GM12874 (cell line): ENCODE measurements at regions not wholly inside any gene's neighbourhood (a gene's known extent, or its start where the extent isn't known, plus 50 kb on each side); places are given as distances from the start of the nearest gene placed in this dataset.

Source experiments
- CTCF ChIP-seq: IDR thresholded peaks from 2 replicates; pipeline ENCODE4 v1.5.1; 2011; ENCODE audit warnings: low read depth, mild to moderate bottlenecking, control low read depth, low read length, moderate library complexity; ENCODE audit not compliant: insufficient read depth

DNA sequence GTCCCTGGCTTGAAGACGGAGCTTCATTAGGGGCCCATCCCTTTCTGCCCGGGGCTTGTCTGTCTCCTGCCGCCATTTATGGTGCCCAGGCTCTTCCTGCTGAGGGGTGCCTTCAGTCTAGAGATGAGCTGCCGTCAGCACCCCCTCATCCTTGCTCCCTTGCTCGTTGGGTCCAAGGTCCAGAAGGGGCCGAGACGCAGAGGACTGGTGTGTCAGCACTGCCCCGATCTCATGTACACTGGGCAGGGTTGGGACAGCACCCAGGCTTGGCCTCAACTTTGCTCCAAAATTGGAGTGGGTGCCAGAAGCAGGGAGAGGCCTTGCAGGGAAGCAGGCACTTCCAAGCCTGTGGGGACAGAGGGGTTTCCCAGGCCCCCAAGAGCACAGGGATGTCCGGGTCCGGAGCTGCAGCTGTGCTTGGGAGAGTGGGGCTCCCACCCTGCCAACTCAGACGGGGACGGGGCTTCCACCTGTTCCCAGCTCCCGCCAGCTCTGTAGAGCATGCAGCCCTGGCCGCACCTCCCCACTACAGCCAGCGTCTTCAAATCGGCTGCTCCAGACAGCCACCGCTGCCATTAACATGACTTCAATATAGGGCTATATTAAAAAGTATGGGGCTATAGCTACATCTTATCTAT is 488.8 kb downstream of the TENT5A start:
- no peak for TF ChIP-seq CTCF

DNA sequence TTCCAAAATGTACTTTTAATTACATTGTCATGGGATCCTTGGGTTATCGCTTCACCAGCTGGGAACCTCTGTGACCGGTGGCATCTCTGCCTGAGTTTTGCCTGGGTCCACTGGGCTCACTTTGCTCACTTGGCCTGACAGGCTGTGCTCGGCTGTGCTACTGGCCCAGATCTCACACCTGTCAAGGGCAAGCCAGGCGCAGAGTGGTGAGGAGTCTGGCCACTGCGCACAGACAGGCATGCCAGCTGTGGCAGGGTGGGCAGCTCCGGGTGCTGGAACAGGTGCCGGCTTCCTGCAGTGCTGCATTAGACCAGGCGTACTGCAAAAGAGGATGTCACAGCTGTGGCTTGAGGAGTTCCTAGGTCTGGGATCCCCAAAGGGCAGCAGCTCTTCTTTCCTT is 489.8 kb downstream of the TENT5A start:
- no peak for TF ChIP-seq CTCF

GRCh38 chr6:81253821-81254220 is 498.7 kb downstream of the TENT5A start:
- TF ChIP-seq CTCF, result no peak

DNA sequence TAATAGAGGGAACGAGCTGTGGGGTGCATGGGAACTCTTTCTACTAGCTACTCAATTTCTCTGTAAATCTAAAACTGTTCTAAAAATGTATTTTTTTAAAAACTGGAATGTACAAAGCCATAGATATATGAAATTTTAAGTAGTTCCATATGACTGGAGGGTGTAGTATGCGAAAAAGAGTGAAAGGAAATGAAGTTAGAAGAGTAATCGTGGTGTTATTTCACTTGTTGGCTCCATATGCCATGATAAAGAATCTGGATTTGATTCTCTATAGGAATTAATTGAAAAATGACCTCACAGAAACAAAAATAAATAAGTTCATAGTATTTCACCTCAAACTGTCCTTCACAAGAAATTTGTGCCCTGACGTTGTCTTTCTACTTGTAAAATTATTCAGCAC is 500.2 kb downstream of the TENT5A start:
- TF ChIP-seq CTCF, result no peak

DNA sequence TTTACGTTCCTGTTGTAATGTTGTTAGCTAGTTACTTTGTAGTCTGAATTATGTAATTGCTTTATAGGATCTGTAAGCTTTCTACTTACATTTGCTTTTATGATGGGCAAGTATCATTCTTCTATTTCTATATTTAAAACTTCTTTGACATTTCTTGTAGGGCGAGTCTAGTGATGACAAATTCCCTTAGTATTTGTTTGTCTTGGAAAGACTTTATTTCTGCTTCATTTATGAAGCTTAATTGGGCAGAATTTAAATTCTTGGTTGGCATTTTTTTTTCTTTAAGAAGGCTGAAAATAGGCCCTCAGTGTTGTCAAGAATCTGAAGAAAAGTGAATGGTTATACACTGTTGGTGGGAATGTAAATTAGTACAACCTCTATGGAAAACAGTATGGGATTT is 506.3 kb downstream of the TENT5A start:
- no peak for TF ChIP-seq CTCF

DNA sequence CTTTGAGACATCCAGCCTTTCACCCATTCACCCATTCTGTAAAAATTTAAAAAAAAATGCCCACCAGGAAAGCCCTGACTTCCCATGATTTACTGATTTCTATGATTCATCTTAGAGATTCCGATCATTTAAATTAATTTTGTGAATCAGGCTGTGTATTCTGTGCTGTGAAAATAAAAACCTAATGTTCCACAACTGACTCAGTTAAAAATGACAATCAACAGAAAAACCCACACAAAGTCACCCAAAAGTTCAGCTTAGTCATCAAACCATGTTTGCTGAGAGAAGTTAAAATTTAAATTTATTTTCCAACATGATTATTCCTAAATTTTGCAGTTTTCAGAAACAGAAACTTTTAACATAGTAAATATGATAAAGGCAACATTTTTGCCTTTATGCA is 509.9 kb downstream of the TENT5A start:
- no peak for TF ChIP-seq CTCF

DNA sequence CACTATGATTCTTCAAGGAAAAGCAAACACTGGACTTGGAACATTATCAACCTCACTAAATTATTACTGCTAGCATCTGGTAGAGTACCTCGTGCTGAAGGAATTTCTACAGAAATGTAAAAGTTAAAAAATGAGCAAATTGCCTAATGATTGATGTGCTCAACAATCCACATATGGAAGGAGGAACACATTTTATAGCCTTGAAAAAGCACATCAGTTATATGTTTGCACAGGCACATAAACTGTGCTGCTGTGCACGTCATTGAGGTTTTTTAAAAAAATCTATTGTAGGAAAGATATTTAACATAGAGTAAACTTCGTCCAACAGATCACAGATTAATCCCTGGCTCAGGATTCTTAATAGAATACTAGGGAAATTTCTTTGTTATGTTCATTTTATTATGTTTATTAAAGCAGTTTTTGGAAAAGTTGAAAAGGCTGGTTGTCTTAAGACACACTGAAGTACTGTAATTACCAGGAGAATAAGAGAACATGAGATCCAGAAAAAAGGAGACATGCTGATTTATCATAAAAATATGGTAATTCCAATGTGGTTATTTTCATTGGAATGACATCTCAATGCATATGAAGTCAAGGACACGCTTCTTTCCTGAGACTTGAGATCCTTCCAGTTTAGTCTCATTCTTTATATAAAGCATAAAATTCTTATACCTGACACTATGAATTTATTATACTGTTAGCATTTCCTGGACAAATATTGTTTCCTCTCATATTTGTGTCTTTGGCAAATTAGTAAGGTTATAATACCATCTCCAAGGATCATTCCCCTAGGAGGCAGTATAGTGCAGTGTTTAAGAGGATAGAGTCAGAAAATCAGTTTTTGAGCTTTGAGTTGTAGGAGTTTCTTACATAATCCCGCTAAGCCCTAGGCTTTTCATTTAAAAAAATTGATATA is 511.1 kb downstream of the TENT5A start:
- TF ChIP-seq CTCF, result no peak
